ENCODE measurements at regions not wholly inside any gene's neighbourhood (a gene's known extent, or its start where the extent isn't known, plus 50 kb on each side); places are given as distances from the start of the nearest gene placed in this dataset.
"Not testable (repeated sequence)": the region's sequence is repeated elsewhere in the genome, so short reads cannot be mapped to it uniquely, and the experiment has no call there.

DNA sequence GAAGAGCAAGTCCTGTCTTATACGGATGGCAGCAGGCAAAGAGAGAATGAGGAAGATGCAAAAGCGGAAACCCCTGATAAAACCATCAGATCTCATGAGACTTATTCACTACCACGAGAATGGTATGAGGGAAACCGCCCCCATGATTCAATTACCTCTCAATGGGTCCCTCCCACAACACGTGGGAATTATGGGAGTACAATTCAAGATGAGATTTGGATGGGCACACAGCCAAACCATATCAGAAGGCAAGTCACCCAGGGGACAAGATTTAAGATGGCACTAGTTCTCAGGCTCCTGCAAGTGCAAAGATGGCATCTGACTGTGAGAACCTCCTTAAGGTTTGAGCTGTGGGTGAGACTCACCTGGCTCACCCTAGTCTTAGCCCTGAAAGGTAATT lies 984.3 kb downstream of the AACS start:
- not testable (repeated sequence) for H3K27ac Mint-ChIP-seq, H3K4me1 Mint-ChIP-seq, H3K4me3 Mint-ChIP-seq, H3K27me3 Mint-ChIP-seq, H3K36me3 Mint-ChIP-seq
- peaks cover 2 to 13% (median 10%) of the 10 kb centered on the region in 3 donors for H3K9me3 Mint-ChIP-seq

DNA sequence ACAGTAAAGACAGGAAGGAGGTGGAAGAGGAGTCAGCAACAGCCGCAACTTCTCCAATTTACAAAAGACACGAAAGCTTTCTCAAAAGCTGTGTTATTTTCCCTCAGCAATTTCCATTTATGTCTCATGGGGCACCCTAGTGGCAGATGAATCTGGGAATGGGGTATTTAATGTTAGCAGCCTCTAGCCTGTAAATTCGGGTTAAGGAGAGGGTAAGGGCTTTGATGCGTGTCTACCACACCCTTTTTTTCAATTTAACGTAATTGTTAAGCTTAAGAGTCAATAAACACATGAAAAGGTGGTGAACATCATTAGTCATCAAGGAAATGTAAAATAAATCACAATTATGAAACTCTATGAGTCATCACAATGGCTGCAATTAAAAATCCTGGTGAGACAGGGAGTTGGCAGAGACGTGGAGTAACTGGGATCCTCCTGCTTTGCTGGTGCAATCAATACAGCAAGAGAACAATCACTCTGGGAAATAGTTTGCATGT lies 986.4 kb downstream of the AACS start:
- Mint-ChIP-seq H3K27me3 (no peaks in the 10 kb centered on the region), H3K9me3 (peaks cover 0 to 10% (median 6%) of the 10 kb centered on the region in 3 donors), H3K36me3 (no peaks in the 10 kb centered on the region), H3K4me1 (no peaks in the 10 kb centered on the region), H3K4me3 (no peak overlapping the region), H3K27ac (no peak overlapping the region)

DNA sequence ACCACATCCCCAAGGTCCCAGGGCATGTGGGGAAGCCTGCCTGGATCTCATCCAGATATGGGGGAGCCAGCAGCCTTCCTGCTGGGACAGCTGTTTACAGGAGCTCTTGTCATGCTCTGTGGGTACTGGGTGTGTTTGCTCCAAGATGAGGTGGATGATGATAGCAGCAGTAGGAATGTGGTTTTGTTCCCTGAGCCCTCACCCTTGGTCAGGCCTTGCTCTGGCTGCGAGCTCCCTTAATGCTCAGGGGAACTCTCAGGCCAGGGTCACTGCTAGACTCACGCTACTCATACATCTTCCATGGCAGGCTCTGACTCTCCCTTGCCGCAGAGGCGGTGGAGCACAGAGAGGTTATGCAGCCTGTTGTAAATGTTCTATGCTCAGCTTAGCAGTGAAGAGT lies 990.3 kb downstream of the AACS start:
- Mint-ChIP-seq H3K36me3 (no peaks in the 10 kb centered on the region), H3K27me3 (no peaks in the 10 kb centered on the region), H3K9me3 (peaks cover 0 to 5% (median 4%) of the 10 kb centered on the region in 3 donors), H3K4me1 (no peaks in the 10 kb centered on the region), H3K4me3 (no peak overlapping the region), H3K27ac (no peak overlapping the region)

DNA sequence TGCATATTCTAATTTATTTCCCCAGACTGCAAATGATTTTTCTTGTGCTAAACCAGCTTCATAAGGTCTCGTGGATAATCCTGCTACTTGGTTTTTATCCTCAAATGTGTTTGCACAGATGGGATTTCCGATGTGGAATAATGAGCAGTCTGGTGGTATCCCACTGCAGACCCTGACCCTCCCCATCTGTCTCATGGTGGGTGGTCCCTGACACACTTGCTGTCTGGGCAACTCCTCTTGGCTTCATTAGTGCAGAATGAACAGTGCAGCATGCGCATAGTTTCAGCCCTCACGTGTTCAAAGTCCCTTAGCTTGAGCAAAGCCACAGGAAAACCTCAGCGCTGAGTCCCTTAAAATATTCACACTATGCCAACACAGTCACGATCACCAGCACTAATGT lies 996.5 kb downstream of the AACS start:
- no peaks in the 10 kb centered on the region for H3K36me3 Mint-ChIP-seq
- no peaks in the 10 kb centered on the region for H3K4me1 Mint-ChIP-seq
- peaks cover 3 to 11% (median 3%) of the 10 kb centered on the region in 3 donors for H3K9me3 Mint-ChIP-seq
- no peaks in the 10 kb centered on the region for H3K27me3 Mint-ChIP-seq
- no peak overlapping the region for H3K27ac Mint-ChIP-seq
- H3K4me3 Mint-ChIP-seq: no peak overlapping the region

DNA sequence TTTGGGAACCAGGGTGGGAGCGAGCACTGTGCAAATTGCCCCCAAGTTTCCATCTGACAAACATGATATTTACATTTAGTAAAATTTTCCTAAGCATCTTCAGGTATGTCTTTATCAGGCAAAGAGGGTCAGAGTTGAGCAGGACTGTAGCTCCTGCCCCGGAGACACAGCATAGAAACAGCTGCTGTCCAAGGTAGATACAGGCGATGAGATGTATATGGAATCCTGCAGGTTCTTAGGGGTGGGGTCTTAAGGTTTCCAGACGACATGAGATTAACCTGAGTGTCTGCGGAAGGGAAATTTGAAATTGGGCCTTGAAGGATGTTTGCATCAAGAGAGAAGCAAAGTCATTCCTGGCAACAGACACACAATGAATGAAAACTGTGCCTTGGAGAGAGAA lies 998.8 kb downstream of the AACS start:
- no peaks in the 10 kb centered on the region for H3K27me3 Mint-ChIP-seq
- H3K9me3 Mint-ChIP-seq: peaks cover 3 to 11% (median 3%) of the 10 kb centered on the region in 3 donors
- no peaks in the 10 kb centered on the region for H3K4me1 Mint-ChIP-seq
- H3K36me3 Mint-ChIP-seq: no peaks in the 10 kb centered on the region
- no peak overlapping the region for H3K27ac Mint-ChIP-seq
- H3K4me3 Mint-ChIP-seq: no peak overlapping the region

DNA sequence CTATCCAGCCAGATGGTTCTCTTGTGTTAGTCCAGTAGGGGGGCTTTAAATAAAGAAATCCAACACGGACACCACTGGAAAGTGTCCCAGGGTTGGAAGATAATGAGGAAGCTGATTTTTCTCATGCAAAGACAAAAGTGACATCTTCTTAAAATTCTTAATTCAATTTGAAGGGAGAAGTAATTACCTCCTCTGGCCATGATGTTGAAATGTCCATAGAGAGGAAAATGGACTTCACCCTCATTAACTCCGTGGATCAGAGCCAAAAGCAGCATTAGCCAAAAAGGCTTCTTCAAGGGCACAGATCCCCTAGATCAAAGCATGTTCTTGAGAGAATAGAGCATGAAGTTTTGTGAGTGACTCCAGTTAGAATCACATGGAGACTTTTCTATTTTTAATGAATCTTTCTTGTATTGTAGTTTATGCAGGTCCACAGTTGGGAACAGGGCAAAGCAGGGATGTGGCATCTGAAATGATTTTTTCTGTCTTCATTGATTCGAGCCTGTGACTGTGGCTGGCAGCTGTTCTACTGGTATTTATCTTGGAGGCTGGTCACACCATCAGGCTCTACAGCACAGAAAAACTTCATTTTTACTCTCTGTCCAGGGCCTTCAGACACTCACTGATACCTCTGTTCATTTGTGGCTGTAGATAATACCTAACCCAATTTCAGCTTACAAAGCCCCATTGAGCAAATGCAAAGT lies 1002.5 kb downstream of the AACS start:
- Mint-ChIP-seq H3K9me3 (peaks cover 9 to 24% (median 10%) of the 10 kb centered on the region in 3 donors), H3K27me3 (no peaks in the 10 kb centered on the region), H3K27ac (no peak overlapping the region)

DNA sequence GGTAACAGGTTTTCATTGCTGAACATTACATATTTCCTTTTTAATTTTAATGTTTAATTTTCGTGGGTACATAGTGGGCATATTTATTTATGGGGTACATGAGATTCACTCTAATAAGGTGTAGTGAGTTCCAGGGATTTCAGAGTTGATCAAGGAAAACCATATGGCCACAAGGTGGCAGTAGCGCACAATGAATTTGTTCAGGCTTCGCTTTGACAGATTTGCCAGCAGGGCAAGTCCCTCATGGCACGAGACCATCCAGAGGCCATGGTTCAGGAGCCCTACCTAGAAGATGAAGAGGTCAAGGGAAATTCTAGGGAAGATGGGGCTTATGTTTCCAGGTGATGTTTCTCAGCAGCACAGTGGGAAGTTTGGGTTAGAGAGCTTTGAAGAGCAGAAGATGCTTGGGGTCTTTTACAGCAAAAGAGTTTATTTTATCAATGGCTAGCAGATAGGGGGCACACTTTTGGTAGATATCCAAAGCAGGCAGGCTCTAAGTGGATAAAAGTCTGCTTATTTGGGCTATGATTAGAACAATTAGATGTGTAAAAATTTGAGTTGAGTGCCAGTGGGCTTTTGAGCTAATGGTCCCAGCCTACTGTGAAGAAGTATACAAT lies 1004.4 kb downstream of the AACS start:
- peaks cover 6 to 20% (median 11%) of the 10 kb centered on the region in 3 donors for H3K9me3 Mint-ChIP-seq
- no peaks in the 10 kb centered on the region for H3K4me1 Mint-ChIP-seq
- no peak overlapping the region for H3K4me3 Mint-ChIP-seq
- no peaks in the 10 kb centered on the region for H3K36me3 Mint-ChIP-seq
- no peak overlapping the region for H3K27ac Mint-ChIP-seq
- H3K27me3 Mint-ChIP-seq: no peaks in the 10 kb centered on the region

More for the DNA sequence above, 1002.5 kb downstream of the AACS start:
- H3K4me1 Mint-ChIP-seq: no peaks in the 10 kb centered on the region
- H3K36me3 Mint-ChIP-seq: no peaks in the 10 kb centered on the region
- no peak overlapping the region for H3K4me3 Mint-ChIP-seq

DNA sequence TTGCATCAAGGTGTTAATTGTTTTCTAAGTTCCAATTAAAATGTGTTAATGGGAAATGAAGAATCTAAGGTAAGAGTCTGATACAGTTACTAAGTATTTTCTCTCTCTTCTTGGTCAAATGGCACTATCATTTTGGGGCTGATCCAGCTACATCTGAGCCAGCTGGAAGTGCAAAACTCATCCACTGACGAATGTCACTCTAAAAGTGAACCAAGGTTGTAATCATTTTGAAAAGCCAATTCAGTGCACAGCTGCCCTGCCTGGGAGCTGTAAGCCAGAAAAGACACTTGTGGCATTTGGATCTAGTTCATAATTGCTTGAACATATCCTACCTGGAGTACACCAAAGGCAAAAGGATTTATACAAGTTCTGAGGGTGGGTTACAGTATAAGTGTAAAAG lies 1011.3 kb downstream of the AACS start:
- Mint-ChIP-seq H3K27me3 (no peaks in the 10 kb centered on the region), H3K36me3 (no peaks in the 10 kb centered on the region), H3K4me1 (no peaks in the 10 kb centered on the region), H3K9me3 (peaks cover 0 to 17% (median 4%) of the 10 kb centered on the region in 3 donors), H3K27ac (no peak overlapping the region), H3K4me3 (no peak overlapping the region)

DNA sequence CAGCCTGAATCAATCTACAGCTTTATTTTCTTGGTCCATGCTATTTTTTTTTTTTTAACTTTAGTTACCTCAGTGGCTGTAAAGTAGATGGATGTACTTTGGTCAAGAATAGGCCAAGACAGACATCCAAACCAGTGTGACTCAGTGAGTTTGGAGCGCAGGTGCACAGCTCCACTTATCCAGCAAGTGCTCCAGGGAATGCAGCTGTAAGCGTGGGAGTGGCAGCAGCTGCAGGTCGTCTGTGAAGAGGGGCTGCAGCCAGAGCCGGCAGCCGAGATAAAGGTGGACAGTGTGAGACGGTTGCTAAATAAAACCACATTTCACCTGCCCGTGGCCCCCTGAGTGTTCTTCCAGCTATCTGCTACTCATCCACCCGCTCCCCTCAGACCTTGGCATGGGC lies 1018.7 kb downstream of the AACS start:
- Mint-ChIP-seq H3K4me1 (no peaks in the 10 kb centered on the region), H3K36me3 (no peaks in the 10 kb centered on the region), H3K27ac (no peak overlapping the region), H3K4me3 (no peak overlapping the region), H3K27me3 (no peaks in the 10 kb centered on the region), H3K9me3 (peaks cover 1 to 9% (median 5%) of the 10 kb centered on the region in 3 donors)

DNA sequence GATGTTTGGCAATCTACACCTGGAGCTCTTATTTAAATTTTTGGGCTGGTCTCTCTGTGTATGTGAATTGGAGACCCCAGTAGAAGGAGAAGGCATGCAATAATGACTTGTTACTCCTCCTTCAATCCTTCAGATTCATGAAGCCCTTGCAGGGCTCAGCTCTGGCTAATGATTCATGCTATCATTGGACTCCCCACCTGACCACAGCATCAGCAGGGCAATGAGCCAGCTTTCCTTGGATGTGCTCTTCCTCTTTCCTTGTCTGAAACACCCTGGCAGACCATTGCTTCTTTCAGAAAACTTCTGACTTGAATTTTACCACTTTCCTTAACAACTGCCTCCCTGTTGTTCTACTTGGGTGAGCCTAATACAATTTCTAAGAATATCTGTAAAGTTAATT lies 1019.2 kb downstream of the AACS start:
- H3K9me3 Mint-ChIP-seq: peaks cover 1 to 9% (median 6%) of the 10 kb centered on the region in 3 donors
- H3K36me3 Mint-ChIP-seq: no peaks in the 10 kb centered on the region
- no peak overlapping the region for H3K27ac Mint-ChIP-seq
- H3K4me3 Mint-ChIP-seq: no peak overlapping the region
- H3K4me1 Mint-ChIP-seq: no peaks in the 10 kb centered on the region
- no peaks in the 10 kb centered on the region for H3K27me3 Mint-ChIP-seq

DNA sequence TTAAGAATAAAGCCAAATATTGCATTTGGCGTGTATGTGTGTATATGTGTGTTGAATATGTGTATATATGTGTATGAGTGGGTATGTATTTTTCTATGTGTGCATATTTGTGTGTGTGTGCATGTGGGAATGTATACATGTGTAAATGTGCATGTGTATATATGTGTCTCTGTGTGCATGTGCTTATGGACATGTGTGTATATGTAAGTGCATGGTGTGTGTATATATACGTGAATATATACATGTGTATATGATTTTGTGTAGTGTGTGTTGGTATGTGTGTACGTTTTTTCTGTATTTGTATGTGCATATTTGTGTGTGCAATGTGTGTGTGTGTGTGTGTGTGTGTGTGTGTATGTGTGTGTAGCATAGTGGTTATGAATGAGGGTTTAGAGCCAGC lies 1021.0 kb downstream of the AACS start:
- H3K4me3 Mint-ChIP-seq: no peak overlapping the region
- H3K4me1 Mint-ChIP-seq: no peaks in the 10 kb centered on the region
- peaks cover 1 to 9% (median 8%) of the 10 kb centered on the region in 3 donors for H3K9me3 Mint-ChIP-seq
- H3K27ac Mint-ChIP-seq: no peak overlapping the region
- no peaks in the 10 kb centered on the region for H3K27me3 Mint-ChIP-seq
- no peaks in the 10 kb centered on the region for H3K36me3 Mint-ChIP-seq

DNA sequence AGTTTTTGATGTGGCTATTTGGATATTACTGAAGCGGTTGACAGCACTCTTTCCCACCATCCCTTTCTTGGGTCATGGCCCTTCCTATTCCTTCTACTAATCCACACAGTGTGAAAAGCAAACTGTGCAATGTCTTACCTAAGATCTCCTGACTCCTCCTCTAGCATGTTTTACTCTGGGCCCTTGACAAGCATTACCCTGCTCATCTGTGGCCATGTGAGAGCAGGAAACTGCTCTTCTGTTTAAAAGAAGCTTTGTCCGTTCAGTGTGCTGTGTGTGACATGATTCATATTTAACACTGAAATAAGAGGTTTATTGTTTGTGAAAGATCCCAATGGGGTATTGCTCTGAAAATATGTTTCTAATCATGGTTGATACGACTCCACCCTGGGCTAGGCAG lies 1022.5 kb downstream of the AACS start:
- peaks cover 1 to 8% (median 5%) of the 10 kb centered on the region in 3 donors for H3K9me3 Mint-ChIP-seq
- H3K27me3 Mint-ChIP-seq: no peaks in the 10 kb centered on the region
- no peaks in the 10 kb centered on the region for H3K4me1 Mint-ChIP-seq
- no peak overlapping the region for H3K27ac Mint-ChIP-seq
- H3K36me3 Mint-ChIP-seq: no peaks in the 10 kb centered on the region
- H3K4me3 Mint-ChIP-seq: no peak overlapping the region

DNA sequence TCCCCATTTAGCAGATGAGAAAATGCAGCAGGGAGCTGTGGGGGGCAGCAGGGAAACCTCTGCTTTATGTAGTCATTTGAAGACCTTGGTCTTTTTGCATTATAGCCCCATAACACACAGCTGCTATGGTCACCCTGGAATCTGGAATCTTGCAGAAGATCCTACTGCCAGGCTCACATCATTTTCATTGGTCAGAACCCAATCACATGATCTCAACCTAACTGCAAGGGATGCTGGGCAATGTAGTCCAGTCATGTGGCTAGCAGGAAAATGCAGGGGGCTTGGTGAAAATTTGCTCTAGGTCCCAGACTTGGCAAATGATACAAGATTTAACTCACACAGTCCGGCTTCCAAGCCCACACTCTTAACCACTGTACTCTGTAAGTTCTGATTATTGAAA lies 1028.7 kb downstream of the AACS start:
- H3K27ac Mint-ChIP-seq: no peak overlapping the region
- peaks cover 0 to 8% (median 6%) of the 10 kb centered on the region in 3 donors for H3K9me3 Mint-ChIP-seq
- H3K27me3 Mint-ChIP-seq: no peaks in the 10 kb centered on the region
- H3K36me3 Mint-ChIP-seq: no peaks in the 10 kb centered on the region
- no peaks in the 10 kb centered on the region for H3K4me1 Mint-ChIP-seq
- no peak overlapping the region for H3K4me3 Mint-ChIP-seq

DNA sequence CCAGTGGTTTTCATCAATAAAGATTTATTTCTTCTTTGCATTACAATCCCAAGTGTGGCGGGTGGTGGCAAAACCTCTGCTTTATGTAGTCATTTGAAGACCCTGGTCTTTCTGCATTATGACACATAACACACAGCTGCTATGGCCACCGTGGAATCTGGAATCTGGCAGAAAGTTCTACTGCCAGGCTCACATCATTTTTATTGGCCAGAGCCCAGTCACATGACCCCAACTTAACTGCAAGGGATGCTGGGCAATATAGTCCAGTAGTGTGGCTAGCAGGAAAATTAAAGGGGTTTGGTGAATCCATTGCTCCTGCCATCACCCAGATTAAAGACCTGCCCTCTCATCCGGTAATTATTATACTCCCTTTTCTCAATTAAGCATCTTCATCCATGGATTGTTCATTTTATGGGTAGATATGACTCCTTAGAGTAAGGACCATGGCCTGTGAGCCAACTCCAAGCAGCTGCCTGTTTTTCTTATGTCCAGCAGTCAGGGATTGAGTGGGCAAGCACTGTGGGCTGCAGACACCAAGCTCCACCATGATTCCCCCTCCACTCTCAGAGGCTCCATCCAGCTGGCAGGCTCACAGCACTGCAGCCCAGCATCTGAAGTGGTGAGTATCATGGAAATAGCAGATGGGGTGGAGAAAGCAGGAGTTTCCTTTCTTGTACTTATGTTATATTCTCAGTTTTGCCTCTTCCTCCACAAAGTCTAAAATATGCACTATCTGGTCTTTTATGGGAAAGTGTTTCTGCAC lies 1030.7 kb downstream of the AACS start:
- Mint-ChIP-seq H3K9me3 (peaks cover 0 to 6% (median 0%) of the 10 kb centered on the region in 3 donors), H3K27me3 (no peaks in the 10 kb centered on the region), H3K27ac (no peak overlapping the region), H3K36me3 (no peaks in the 10 kb centered on the region), H3K4me3 (no peak overlapping the region), H3K4me1 (peaks cover 0 to 1% (median 0%) of the 10 kb centered on the region in 3 donors)

DNA sequence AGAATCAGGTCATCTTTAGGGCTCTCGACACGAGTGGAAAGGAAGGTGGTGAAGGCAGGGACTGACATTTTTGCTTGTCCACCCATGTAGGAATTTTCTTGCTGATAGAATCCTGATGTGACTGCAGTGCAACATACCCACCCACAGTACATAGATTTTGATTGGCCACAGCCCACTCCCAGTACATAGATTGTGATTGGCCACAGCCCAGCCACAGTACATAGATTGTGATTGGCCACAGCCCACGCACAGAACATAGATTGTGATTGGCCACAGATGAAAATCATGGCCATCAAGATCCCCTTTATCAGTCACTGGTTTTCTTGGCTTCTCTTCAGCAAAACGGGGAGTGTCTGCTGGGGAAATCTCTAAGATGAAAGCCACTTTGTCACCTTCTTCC lies 1041.5 kb downstream of the AACS start:
- H3K9me3 Mint-ChIP-seq: peaks cover 0 to 7% (median 2%) of the 10 kb centered on the region in 3 donors
- no peaks in the 10 kb centered on the region for H3K4me1 Mint-ChIP-seq
- H3K36me3 Mint-ChIP-seq: no peaks in the 10 kb centered on the region
- H3K4me3 Mint-ChIP-seq: no peak overlapping the region
- no peak overlapping the region for H3K27ac Mint-ChIP-seq
- H3K27me3 Mint-ChIP-seq: no peaks in the 10 kb centered on the region

Data from IgD-negative memory B cell (primary cell).